ENCODE measurements at regions not wholly inside any gene's neighbourhood (a gene's known extent, or its start where the extent isn't known, plus 50 kb on each side); places are given as distances from the start of the nearest gene placed in this dataset.

GRCh38 chr11:87575088-87575487 is 537.4 kb downstream of the TMEM135 start:
- no peak for TF ChIP-seq CTCF (conservative IDR thresholded peaks at IDR 0.05 in 1 of 2, IDR thresholded peaks at IDR 0.05 in 1 of 2; ENCODE audit: low read depth in 1 of 2, low read length in 2 of 2)
- no peak for TF ChIP-seq EZH2 (IDR thresholded peaks at IDR 0.05; ENCODE audit: low read length, missing control alignments)
